HEK293 (cell line): ENCODE measurements at regions not wholly inside any gene's neighbourhood (a gene's known extent, or its start where the extent isn't known, plus 50 kb on each side); places are given as distances from the start of the nearest gene placed in this dataset.

ENCODE experiments used
- CTCF ChIA-PET: fragments of 350-600 bp; formaldehyde crosslinking; extraction: SDS; loops from one replicate; lab custom pipeline; 2021; ENCODE audit warnings: antibody characterized with exemption; lab: Yijun Ruan, JAX
- POLR2A ChIA-PET: fragments of 300-600 bp; formaldehyde crosslinking; extraction: SDS; loops from one replicate; lab custom pipeline; 2020; ENCODE audit warnings: antibody characterized with exemption, inconsistent platforms; lab: Yijun Ruan, JAX
- H3K27ac ChIP-seq: fragments of 200-500 bp; sonication (Bioruptor generic); 2 replicates; pipeline ENCODE4 v1.5.1; 2014; ENCODE audit warnings: low read depth, low read length, control low read depth, inconsistent platforms; ENCODE audit errors: extremely low read depth
- H3K36me3 ChIP-seq, 2 experiments: fragments of 200-500 bp in 1 of 2; sonication (Bioruptor generic) in 1 of 2; 1 replicate in 1 of 2; 2 replicates in 1 of 2; pipeline ENCODE4 v1.5.1; 2014 to 2017; ENCODE audit warnings: inconsistent platforms in 2 of 2, low read length in 2 of 2; ENCODE audit not compliant: control insufficient read depth in 2 of 2, insufficient read depth in 1 of 2
- H3K4me1 ChIP-seq: fragments of 200-500 bp; sonication (Bioruptor generic); 2 replicates; pipeline ENCODE4 v1.5.1; 2014; ENCODE audit warnings: mild to moderate bottlenecking, low read length, inconsistent platforms; ENCODE audit not compliant: control insufficient read depth, insufficient read depth
- H3K4me3 ChIP-seq: 2 replicates; pipeline ENCODE4 v1.5.1; 2011; ENCODE audit warnings: low read depth, mild to moderate bottlenecking, control low read depth, low read length, moderate library complexity
- H3K9me3 ChIP-seq: fragments of 200-500 bp; sonication (Bioruptor generic); 2 replicates; pipeline ENCODE4 v1.5.1; 2014; ENCODE audit warnings: low read depth, low read length, inconsistent platforms; ENCODE audit not compliant: control insufficient read depth, insufficient read depth
- GLIS1 ChIP-seq: fragments of 450-650 bp; formaldehyde crosslinking; IDR thresholded peaks from 2 replicates; pipeline ENCODE4 v1.5.1; 2016; ENCODE audit warnings: missing biosample characterization, missing genetic modification characterization
- HOXC10 ChIP-seq: sonication (generic); formaldehyde crosslinking; IDR thresholded peaks from 2 replicates; pipeline ENCODE4 v1.8.1; 2023; ENCODE audit warnings: mild to moderate bottlenecking, missing genetic modification reagents
- SALL2 ChIP-seq: fragments of 450-650 bp; formaldehyde crosslinking; IDR thresholded peaks from 2 replicates; pipeline ENCODE4 v1.5.0; 2017; ENCODE audit warnings: missing biosample characterization, mild to moderate bottlenecking, missing genetic modification characterization, borderline replicate concordance
- SP2 ChIP-seq: fragments of 450-650 bp; formaldehyde crosslinking; IDR thresholded peaks from 2 replicates; pipeline ENCODE4 v1.5.1; 2016; ENCODE audit warnings: missing biosample characterization, missing genetic modification characterization
- ZBTB48 ChIP-seq: fragments of 450-650 bp; formaldehyde crosslinking; IDR thresholded peaks from 2 replicates; pipeline ENCODE4 v1.5.1; 2016; ENCODE audit warnings: missing biosample characterization, missing genetic modification characterization
- ZNF132 ChIP-seq: fragments of 450-650 bp; formaldehyde crosslinking; IDR thresholded peaks from 2 replicates; pipeline ENCODE4 v1.5.1; 2017; ENCODE audit warnings: missing biosample characterization, missing genetic modification characterization, borderline replicate concordance
- ZNF292 ChIP-seq: fragments of 450-650 bp; formaldehyde crosslinking; IDR thresholded peaks from 2 replicates; pipeline ENCODE4 v1.5.1; 2016; ENCODE audit warnings: low read depth, missing biosample characterization, missing genetic modification characterization, borderline replicate concordance
- ZNF707 ChIP-seq: fragments of 450-650 bp; formaldehyde crosslinking; IDR thresholded peaks from 2 replicates; pipeline ENCODE4 v1.5.1; 2016; ENCODE audit warnings: missing biosample characterization, missing genetic modification characterization
- TF ChIP-seq, protein P1 (sequence below): fragments of 450-650 bp; formaldehyde crosslinking; IDR thresholded peaks from 2 replicates; pipeline ENCODE4 v1.5.1; 2016; ENCODE audit warnings: missing biosample characterization, missing genetic modification characterization
- TF ChIP-seq, protein P2 (sequence below): fragments of 450-650 bp; formaldehyde crosslinking; IDR thresholded peaks from 2 replicates; pipeline ENCODE4; 2016; ENCODE audit warnings: missing biosample characterization, missing genetic modification characterization
- TF ChIP-seq, protein P3 (sequence below): fragments of 450-650 bp; formaldehyde crosslinking; IDR thresholded peaks from 2 replicates; pipeline ENCODE4 v1.5.1; 2016; ENCODE audit warnings: missing biosample characterization, missing genetic modification characterization
- TF ChIP-seq, protein P4 (sequence below): fragments of 450-650 bp; formaldehyde crosslinking; IDR thresholded peaks from 2 replicates; pipeline ENCODE4 v1.5.1; 2016; ENCODE audit warnings: missing biosample characterization, missing genetic modification characterization
- TF ChIP-seq, protein P5 (sequence below): fragments of 450-650 bp; formaldehyde crosslinking; IDR thresholded peaks from 2 replicates; pipeline ENCODE4 v1.5.1; 2016; ENCODE audit warnings: missing biosample characterization, missing genetic modification characterization

DNA sequence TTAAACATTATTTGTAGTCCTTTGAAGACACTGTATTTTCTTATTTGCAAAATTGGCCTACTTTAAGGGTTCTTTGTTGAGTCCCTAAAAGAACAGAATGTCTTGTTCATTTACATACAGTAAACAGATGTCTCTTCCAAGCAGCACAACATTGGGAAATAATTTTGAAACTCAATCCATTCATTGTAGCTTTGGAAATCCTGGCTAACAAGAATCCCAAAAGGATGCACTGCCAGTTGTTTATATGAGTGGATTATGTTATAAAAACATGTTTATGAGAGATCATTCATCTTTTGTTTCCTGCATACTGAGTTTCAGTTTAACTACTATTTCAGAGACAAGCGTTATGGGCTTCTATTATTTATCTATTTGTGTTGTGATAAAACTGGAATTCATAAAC, 499.3 kb downstream of the PID1 start:
- no peaks in the 10 kb centered on the region for H3K36me3 ChIP-seq
- H3K27ac ChIP-seq = no peak overlapping the region
- H3K4me3 ChIP-seq = no peak overlapping the region
- ChIA-PET CTCF (interaction anchor here (0.6 kb wide), 1 partner anchor 10 kb away, joined by 3 read pairs; no protein-coding TSS in a partner anchor), POLR2A (no interaction called here)
- H3K4me1 ChIP-seq = no peaks in the 10 kb centered on the region
- TF ChIP-seq ZNF292 (tag by site-specific recombination) = no peak
- TF ChIP-seq, all 188 proteins: peak for 0
- no peaks in the 10 kb centered on the region for H3K9me3 ChIP-seq

DNA sequence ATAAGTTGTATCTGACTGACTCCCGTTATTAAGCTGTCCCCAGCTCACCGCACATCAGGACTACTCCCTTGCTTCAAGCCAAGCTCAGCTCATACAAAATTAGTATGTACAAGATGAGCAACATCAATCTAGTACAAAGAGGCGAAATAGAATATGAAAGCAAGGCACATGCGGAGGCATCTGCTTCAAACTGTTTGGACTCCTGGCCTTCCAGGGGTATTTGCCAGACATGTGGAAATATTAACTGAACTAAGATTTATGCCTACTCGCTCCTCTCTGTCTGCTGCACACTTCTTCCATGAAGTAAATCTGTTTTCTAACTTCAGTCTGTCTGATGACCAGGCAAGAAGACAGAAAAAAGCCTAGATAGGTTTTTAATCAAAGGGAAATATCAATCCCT, 499.8 kb downstream of the PID1 start:
- Histone ChIP-seq H3K27ac (no peak overlapping the region), H3K9me3 (no peaks in the 10 kb centered on the region), H3K4me1 (no peaks in the 10 kb centered on the region), H3K4me3 (no peak overlapping the region), H3K36me3 (no peaks in the 10 kb centered on the region)
- CTCF ChIA-PET = no interaction called here
- POLR2A ChIA-PET = no interaction called here
- no peak for TF ChIP-seq ZBTB48 (tag by site-specific recombination)
- TF ChIP-seq GLIS1 (tag by site-specific recombination) = no peak
- no peak for TF ChIP-seq ZNF707
- TF ChIP-seq, protein P1, sequence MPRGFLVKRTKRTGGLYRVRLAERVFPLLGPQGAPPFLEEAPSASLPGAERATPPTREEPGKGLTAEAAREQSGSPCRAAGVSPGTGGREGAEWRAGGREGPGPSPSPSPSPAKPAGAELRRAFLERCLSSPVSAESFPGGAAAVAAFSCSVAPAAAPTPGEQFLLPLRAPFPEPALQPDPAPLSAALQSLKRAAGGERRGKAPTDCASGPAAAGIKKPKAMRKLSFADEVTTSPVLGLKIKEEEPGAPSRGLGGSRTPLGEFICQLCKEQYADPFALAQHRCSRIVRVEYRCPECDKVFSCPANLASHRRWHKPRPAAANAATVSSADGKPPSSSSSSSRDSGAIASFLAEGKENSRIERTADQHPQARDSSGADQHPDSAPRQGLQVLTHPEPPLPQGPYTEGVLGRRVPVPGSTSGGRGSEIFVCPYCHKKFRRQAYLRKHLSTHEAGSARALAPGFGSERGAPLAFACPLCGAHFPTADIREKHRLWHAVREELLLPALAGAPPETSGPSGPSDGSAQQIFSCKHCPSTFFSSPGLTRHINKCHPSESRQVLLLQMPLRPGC = no peak
- TF ChIP-seq ZNF132 (tag by site-specific recombination) = no peak
- TF ChIP-seq SALL2 (tag by site-specific recombination) = no peak
- TF ChIP-seq SP2 (tag by site-specific recombination) = no peak
- TF ChIP-seq, protein P2, sequence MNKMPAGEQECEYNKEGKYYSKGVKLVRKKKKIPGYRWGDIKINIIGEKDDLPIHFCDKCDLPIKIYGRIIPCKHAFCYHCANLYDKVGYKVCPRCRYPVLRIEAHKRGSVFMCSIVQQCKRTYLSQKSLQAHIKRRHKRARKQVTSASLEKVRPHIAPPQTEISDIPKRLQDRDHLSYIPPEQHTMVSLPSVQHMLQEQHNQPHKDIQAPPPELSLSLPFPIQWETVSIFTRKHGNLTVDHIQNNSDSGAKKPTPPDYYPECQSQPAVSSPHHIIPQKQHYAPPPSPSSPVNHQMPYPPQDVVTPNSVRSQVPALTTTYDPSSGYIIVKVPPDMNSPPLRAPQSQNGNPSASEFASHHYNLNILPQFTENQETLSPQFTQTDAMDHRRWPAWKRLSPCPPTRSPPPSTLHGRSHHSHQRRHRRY = no peak
- TF ChIP-seq, protein P3, sequence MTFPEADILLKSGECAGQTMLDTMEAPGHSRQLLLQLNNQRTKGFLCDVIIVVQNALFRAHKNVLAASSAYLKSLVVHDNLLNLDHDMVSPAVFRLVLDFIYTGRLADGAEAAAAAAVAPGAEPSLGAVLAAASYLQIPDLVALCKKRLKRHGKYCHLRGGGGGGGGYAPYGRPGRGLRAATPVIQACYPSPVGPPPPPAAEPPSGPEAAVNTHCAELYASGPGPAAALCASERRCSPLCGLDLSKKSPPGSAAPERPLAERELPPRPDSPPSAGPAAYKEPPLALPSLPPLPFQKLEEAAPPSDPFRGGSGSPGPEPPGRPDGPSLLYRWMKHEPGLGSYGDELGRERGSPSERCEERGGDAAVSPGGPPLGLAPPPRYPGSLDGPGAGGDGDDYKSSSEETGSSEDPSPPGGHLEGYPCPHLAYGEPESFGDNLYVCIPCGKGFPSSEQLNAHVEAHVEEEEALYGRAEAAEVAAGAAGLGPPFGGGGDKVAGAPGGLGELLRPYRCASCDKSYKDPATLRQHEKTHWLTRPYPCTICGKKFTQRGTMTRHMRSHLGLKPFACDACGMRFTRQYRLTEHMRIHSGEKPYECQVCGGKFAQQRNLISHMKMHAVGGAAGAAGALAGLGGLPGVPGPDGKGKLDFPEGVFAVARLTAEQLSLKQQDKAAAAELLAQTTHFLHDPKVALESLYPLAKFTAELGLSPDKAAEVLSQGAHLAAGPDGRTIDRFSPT (tag by site-specific recombination) = no peak
- TF ChIP-seq, protein P4, sequence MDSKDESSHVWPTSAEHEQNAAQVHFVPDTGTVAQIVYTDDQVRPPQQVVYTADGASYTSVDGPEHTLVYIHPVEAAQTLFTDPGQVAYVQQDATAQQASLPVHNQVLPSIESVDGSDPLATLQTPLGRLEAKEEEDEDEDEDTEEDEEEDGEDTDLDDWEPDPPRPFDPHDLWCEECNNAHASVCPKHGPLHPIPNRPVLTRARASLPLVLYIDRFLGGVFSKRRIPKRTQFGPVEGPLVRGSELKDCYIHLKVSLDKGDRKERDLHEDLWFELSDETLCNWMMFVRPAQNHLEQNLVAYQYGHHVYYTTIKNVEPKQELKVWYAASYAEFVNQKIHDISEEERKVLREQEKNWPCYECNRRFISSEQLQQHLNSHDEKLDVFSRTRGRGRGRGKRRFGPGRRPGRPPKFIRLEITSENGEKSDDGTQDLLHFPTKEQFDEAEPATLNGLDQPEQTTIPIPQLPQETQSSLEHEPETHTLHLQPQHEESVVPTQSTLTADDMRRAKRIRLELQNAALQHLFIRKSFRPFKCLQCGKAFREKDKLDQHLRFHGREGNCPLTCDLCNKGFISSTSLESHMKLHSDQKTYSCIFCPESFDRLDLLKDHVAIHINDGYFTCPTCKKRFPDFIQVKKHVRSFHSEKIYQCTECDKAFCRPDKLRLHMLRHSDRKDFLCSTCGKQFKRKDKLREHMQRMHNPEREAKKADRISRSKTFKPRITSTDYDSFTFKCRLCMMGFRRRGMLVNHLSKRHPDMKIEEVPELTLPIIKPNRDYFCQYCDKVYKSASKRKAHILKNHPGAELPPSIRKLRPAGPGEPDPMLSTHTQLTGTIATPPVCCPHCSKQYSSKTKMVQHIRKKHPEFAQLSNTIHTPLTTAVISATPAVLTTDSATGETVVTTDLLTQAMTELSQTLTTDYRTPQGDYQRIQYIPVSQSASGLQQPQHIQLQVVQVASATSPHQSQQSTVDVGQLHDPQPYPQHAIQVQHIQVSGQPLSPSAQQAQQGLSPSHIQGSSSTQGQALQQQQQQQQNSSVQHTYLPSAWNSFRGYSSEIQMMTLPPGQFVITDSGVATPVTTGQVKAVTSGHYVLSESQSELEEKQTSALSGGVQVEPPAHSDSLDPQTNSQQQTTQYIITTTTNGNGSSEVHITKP (tag by site-specific recombination) = no peak
- no peak for TF ChIP-seq HOXC10 (CRISPR knock-in tag)
- TF ChIP-seq, protein P5, sequence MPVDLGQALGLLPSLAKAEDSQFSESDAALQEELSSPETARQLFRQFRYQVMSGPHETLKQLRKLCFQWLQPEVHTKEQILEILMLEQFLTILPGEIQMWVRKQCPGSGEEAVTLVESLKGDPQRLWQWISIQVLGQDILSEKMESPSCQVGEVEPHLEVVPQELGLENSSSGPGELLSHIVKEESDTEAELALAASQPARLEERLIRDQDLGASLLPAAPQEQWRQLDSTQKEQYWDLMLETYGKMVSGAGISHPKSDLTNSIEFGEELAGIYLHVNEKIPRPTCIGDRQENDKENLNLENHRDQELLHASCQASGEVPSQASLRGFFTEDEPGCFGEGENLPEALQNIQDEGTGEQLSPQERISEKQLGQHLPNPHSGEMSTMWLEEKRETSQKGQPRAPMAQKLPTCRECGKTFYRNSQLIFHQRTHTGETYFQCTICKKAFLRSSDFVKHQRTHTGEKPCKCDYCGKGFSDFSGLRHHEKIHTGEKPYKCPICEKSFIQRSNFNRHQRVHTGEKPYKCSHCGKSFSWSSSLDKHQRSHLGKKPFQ (tag by site-specific recombination) = no peak
